GM21360 (cell line): ENCODE measurements at regions not wholly inside any gene's neighbourhood (a gene's known extent, or its start where the extent isn't known, plus 50 kb on each side); places are given as distances from the start of the nearest gene placed in this dataset.

Source experiments
- ATAC-seq: cut with Tn5 transposase; IDR thresholded peaks from one replicate; pipeline ENCODE4 v1.9.1; 2021; ENCODE audit warnings: mild to moderate bottlenecking, moderate library complexity; ENCODE audit not compliant: unreplicated experiment

DNA sequence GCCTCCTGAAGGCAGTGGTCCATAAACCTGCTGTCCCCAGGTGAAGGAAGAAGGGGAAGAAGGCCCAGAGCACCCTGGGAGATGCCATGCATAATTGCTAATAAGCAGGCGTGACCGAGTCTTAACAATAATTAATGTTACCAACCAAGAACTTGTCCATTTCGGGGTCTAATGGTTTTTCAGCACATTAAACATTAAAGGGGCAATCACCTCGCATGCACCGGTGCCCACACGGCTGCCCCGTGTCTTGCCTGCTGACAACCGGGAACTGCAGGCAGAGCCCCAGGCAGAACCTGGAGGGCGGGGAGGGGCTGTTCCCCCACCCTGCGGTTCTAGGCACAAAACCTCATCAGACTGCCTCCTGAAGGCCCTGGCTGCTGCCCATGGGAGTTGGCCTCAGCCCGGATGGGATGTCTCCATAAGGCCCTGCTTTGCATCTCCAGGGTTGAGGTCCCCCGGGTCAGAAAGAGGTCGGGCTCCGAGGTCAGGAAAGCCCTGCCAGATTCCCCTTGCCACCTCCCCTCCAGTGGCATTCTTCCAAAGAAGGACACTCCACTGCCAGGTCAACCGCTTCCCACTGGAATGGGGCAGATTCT lies 169.0 kb downstream of the BUD13 start:
- no peak for ATAC-seq

DNA sequence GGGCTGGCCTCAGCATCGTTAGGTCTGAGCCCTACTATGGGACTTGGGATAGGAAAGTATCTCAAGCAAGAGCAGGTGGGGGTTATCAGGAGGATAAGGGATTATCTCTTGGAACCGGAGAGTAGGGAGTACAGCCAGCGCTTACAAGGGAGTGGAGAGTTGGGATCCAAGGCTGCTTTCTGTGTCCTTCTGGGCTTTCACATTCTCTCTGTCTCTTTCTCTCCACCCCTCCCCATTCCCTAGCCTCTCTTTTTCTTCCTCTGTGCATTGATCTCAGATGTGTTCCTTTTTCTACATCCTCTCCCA lies 170.2 kb downstream of the BUD13 start:
- no peak for ATAC-seq

DNA sequence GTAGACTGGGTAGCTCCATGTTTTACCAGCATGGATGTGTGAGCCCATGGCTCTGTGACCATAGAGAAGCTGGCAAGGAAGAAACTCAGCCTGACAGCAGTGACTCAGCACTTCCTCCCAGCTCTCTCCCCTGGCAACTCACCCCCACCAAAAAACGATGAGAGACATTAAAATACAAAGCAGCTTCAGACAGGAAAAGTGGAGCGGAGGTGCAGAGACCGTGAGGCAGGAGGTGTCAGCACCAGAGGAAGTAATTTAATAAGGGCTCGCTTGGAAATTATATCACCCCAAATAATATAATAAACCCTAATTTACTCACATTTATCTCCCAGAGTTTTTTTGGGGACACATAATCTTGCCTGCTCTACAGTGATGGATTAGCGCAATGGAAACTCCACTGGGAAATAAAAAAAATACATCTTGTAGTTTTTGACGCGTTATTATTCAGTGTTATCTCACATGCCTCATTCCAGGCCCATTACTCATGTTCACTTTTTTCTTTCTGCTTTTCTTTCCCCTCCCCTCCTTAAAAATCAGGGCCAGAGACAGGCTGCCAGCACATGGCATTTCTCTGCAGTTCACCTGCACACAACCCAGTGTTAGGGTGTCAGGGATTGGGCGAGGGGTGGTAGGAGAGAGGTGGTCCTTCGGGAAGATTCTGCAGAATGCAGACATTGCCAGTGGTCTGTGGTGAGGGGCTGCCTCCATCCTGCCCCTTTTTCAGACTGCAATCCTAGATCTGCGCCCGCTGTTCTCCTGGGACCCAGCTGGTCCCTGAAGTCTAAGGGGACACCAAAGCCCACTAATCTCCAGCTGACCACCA lies 170.8 kb downstream of the BUD13 start:
- no peak for ATAC-seq

DNA sequence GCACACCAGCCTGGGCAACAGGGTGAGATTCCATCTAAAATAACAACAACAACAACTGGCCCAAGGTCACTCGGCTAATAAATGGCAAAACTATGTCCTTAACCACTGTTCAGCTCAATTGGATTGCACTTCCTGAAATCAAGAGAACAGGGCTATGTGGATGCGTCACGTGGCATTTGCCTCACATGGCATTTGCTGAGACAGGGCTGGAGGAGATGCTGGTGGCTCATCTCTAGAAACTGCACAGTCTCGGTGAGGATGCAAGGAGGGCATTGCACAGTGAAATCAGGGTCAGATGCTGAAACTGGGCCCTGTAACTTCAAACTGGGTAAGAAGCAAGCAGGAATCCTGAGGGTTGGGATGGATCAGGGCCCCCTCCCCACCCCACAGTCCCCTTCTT lies 171.9 kb downstream of the BUD13 start:
- ATAC-seq, result no peak

DNA sequence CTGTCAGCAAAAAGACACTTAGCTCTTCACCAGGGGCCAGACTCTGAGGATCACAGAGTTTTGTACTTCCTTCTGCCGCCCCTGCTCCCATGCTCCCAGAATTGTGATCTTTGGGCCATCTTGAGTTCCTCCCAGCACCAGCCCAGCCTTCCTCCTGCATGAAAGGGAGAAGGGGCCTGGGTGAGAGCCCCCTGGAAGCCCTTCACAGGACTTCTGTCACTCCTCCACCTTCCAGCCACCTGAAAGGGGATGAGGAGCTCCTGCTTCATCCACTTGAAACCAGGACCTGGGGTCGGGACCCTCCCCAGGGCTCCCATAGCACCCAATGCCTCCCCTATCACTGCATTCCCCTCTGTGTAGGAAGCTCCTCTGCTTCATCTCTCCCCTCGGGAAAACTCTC lies 174.2 kb downstream of the BUD13 start:
- no peak for ATAC-seq

DNA sequence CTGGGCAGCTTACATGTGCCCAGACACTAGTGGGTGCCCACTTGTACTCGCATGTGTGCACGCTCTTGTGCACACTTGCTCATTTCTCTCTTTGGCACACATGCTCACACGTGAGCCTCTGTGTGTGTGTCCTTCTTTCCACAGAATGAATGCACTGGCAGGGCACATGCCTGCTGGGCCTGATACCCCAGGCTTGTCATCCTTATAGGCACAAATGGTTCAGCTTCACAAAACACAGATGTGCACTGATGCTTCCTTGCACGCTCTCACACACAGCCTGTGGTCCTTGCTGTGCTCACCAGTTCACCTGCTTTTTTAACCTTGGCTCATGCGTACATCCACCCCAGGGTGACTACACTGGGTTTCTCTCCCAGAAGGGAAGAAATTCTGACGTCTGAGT lies 174.8 kb downstream of the BUD13 start:
- ATAC-seq, result no peak

DNA sequence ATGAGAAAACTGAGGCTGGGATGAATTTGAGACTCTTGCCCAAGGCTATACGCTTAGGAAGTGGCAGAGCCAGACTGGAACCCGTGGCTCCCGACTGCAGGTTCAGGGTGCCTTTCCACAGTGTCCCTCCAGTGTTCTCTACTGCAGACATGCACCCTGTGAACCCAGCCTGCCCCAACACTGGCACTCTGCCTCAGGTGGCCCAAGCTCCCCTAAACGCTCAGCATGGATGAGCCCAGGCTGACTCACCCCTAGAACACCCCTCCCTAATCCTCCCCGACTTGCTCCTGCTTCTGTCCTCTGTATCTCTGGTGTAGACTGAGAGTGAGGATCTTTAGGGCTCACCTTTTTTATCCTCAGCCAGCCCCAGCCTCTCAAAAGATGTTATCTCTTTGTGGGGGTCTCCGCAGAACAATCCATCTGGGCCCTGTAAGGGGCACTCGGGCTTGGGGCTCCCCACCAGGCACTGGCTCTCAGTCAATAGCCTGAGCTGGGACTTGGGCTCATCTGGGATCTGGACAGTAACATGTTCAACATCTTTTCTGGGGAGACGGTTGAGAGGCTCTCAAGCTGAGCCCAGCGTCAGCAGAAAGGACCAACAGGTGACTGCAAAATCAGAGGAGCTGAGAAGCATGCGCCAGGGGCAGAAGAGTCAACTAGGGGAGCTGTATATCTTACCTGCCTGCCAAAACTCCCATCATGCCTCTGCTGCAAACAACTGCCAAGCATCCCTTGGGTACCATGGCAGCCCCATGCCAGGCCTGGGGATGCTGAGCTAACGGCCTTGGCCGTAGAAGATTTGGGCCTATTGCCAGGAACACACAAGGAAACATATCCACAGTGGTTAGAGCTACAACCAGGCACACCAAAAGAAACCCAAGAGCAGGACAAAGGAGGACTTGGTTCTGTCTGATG lies 176.2 kb downstream of the BUD13 start:
- ATAC-seq, result no peak

DNA sequence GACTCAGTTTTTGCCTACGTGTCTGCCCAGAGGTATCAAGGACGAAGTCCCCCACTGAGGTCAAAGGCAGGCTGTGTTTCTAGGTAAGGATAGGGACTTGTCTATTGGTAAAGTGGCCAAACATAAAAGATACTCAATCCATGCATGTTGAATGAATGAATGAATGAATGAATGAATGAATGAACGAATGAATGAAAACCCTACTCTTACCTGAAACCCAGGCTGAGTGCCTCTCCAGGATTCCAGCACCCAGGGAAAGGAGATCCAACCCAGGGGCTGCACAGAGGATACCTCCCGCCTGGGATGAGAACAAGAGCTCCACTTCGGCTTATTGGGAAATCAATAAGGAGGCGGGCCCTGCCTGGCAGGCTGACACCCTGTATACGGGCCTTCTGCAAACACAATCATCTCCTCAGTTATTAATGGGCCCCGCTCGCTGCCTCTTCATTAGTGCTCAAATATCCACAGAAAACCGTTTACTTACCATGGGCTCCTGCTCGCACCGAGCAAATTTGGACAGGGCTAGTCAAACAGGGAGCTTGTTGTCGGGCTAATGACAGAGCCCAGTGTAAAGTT lies 177.4 kb downstream of the BUD13 start:
- no peak for ATAC-seq

DNA sequence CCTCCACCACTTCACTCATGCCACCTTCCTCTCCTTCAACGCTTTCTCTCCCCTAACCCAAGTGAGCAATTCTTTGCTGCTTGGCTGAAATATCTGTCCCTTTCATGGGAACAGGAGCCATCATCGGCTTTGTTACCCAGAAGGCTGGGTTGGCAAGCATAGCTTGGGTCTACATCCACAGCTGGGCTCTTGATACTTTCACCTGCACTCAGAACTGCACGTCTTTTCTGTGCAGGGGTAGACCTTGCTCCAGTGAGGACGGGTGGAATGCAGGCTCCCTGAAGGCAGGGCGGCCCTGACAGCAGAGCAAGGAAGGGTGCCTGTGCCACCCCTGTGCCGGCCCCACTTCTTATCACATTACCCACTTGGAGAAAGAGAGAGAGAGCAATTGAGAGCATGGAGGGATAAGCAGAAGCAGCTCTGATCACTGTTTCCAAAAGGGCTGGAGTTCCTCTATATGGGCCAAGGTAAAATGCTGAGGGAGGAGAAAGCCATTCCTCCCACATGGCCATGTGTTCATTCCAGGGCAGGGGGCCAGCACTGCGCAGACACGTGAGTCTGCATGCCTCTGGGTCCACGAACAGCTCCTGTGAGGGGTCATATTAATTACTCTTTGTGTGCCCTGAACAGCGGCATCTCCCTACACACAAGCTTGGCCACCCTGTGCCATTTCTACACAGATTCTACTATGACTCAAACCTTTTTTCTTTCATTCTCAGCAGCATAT lies 181.8 kb downstream of the BUD13 start:
- no peak for ATAC-seq

DNA sequence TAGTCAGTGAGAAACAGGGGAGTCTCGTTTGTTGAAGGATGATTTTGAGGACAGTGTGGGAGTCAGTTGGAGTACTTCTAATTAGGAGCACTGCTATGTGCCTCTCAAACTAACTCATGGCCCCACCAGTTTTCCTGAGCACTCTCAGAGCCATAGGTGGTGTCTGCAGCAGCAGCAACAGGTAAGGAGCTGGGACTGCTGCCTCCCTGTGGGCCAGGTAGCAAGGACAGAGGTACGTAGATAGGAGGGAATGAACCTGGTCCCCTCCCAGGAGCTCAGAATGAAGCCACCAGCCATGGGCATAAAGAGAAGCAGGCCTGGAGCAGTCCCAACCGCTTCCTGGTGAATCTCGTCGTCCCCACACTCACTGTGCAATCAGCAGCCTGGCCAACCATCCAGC lies 183.4 kb downstream of the BUD13 start:
- ATAC-seq, result no peak

DNA sequence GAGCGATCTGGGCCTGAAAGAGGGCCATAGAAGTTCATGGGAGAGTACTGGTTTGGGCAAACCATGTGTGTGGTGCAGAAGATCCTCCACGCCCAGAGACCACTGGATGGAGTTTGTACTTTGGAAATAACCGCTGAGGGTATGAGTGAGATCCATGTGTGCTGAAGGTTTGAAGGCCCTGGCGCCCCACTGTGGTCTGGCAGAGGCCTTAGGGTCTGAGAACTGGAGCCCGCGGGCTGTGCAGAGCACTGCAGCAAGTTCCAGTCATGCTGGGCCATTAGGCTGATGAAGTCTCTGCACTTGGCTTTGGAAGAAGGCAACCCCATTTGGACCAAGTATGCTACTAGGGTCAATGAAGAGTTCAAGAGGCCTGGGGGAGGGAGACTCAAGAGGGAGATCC lies 186.4 kb downstream of the BUD13 start:
- ATAC-seq, result no peak

DNA sequence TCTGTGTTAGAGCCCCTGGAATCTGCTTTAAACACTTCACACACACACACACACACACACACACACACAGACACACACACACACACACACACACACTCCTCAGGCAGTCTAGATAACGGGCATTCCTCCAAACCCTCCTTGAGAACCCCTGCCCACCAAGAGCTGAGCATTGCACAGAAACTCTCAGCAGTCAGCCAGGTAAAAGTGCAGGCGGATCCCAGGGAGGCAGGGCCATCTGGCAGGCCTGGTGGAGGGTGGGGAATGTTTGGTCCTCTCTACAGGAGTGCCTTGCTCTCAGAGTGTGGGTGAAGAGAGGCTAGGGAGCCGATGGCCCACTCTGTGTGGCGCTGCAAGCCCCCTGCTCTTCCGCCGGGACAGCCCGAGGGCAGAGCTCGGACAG lies 190.2 kb downstream of the BUD13 start:
- no peak for ATAC-seq

DNA sequence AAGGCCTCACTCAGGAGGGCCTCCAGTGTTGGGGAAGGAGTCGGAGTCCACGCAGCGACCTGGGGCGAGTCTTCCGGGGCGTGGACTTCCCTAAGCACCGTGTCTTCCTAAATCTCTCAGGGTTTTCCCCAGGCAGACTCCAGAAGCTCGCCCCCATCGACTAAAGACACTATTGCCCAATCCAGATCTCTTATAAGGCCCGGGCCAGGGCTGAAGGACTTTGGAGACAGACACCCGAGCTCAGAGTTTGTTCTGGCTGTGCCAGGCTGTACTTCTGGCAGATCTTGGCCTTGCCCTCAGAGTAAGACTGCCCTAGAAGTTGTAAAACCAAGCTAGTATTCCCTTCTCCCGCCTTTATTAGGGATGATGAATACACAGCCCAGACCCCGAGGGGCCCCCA lies 191.4 kb downstream of the BUD13 start:
- ATAC-seq, result no peak

DNA sequence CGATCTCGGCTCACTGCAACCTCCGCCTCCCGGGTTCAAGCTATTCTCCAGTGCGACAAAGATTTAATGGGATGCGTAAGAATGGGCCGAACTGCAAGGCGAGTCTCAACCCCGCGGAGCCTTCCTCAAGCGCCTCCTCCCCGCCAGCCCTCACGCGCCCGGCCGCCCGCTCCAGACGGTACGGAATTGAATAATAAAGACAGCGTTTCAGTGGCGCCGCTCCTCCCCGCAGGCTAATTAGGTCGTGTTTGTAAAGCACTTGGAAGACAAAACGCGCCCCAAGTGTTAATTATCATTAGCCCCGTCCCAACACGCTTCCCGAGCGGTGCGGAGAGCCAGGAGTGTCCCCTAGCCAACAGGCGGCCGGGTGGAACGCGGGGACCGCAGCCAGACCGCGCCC lies 192.0 kb downstream of the BUD13 start:
- no peak for ATAC-seq

DNA sequence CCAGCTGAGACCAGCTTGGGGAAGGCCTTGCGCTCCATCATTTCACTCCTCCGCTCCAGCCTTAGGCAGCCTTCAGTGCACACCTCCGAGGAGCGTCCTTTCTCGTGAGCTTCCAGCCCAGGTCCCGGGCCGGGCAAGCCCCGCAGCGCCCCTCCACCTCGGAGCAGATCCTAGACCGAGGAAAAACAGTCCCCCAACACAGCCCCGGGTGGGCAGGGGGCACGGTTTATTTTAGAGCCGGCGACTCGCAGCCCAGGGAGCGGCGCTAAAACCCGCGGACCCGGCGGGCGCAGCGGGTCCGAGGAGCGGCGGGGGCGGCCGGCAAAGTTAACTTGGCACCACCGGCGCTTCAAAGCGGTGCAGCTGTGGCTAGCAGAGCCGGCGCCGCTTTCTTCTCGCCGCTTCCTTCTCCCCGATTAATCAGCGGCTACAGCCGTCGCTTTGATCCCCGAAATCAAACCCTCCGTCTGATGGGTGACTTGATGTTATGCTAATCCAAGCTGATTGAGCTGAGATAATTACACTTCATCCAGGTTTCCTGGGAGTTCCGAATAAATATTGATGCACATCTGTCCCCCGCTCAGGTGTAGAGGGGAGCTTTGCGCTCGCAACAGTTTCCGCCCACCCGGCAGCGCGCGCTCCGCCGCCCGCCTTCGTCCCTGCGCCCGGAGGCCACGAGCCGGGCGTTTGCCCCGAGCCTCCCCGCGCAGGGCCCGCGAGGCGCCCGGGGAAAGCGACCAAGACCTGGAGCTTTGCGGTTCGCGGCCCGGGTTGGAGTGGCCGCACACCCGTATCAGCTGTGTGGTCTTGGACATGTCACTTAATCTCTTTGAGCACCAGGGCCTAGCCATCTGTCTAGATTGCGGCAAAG lies 192.7 kb downstream of the BUD13 start:
- ATAC-seq, result no peak

DNA sequence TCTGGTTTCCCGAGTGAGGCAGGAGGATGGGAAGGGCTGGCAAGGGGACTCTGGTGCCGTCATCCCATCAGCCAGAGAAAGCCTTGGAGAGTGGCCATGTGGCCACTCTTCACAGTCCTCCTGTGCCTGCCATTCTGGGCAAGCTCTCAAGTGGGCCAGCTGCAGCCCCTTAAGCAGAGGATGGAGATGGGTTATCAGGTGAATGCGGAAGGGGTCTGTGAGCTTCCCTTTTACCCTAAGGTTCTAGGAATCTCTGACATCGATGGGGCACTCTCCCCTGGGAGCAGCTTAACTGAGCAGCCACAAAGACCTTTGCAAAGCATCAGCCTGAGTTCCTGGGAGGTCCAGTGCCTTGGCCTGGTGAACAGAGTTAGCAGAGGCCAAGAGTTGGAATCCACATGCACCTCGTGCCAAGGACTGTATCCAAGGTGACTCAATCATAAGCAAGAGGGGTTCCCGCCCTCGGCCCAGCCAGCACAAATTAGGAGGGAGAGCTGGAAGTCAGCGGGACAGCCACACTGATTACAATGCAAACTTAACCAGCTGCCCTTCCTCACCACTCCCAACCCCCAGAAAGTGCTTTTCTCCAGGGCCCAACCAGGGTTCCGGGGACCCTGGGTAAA lies 193.6 kb downstream of the BUD13 start:
- no peak for ATAC-seq

DNA sequence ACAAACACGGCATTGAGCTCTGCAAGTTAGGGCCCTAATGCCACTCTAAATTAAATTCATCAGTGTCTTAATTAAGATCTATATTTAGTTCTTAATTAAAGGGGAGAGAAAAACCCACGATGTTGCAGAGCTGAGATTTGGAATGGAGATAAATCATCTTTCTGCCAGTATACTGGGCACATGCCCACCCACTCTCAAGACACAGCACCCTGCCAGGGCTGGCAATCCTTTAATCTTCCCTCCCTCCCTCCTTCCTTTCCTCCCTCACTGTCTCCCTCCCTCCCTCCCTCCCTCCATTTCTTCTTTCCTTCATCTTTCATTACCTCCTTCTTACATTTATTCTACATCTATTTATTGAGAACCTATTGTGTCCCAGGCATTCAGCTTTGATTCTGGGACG lies 194.8 kb downstream of the BUD13 start:
- ATAC-seq, result no peak

DNA sequence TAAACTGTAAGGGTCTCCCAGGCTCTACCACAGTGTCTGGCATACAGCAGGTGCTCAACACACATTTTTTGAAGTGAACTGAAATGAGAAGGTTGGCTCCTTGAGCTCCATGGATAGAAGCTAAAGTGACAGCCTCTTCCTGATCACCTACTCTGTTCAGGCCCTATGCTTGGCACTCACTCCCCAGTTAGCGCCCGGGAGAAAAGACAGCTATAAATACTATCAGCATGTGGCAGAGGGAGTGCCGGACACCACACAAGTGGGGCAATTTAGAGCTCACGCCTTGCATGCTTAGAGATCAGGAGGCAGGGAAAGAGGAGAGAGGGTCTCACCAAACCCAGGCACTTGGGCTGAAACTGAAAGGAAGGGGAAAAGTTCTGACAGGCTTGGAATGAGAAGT lies 195.5 kb downstream of the BUD13 start:
- ATAC-seq, result no peak

DNA sequence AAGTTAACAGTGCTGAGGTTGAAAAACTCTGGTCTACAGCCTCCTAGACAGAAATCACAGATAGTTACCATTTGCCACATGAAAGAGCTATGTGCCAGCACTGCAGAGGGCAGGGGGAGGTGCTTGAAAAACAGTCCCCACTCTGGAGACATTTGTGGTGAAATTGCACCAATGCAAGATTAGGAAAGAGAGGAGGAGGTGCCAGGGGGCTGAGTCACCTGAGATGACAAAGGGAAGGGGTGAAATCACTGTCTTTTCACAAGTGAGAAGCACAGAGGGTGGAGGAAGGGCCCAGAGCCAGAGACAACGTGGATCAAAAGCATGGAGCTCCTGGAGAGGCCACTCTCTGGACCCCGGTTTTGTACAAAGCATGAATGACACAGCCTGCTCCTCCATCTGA lies 196.3 kb downstream of the BUD13 start:
- no peak for ATAC-seq
